PC-9 (cell line): ENCODE measurements at regions not wholly inside any gene's neighbourhood (a gene's known extent, or its start where the extent isn't known, plus 50 kb on each side); places are given as distances from the start of the nearest gene placed in this dataset.

Source experiments
- BruUV-seq: library from RNA; stranded (reverse); fragments of 400-500 nt; replicated peaks from 2 replicates; lab custom pipeline; 2021; lab: Mats Ljungman, UMichigan
- CTCF ChIA-PET: fragments of 300-600 bp; sonication (Branson Sonifier 250); formaldehyde crosslinking; loops from one replicate; lab custom pipeline; 2022; ENCODE audit warnings: antibody characterized with exemption; lab: Charles Lee
- POLR2A ChIA-PET: fragments of 300-600 bp; sonication (Branson Sonifier 250); formaldehyde crosslinking; loops from one replicate; lab custom pipeline; 2022; ENCODE audit warnings: antibody characterized with exemption; ENCODE audit not compliant: unreplicated experiment; lab: Charles Lee
- DNase-seq, 2 experiments: peaks; one replicate each; pipeline versions ENCODE4 v3.0.0 to v3.0.0-alpha.2; 2015 to 2022; ENCODE audit warnings: mixed read lengths in 1 of 2
- H2AFZ ChIP-seq: fragments of 200-600 bp; sonication (generic); 2 replicates; pipeline ENCODE4 v1.8.1; 2017; ENCODE audit warnings: antibody characterized with exemption
- H3F3A ChIP-seq: fragments of 200-600 bp; sonication (generic); 2 replicates; pipeline ENCODE4 v1.8.1; 2017; ENCODE audit warnings: antibody characterized with exemption, mild to moderate bottlenecking, low read depth; ENCODE audit not compliant: insufficient read depth
- H3K27ac ChIP-seq: fragments of 200-600 bp; sonication (generic); 2 replicates; pipeline ENCODE4 v1.6.1; 2016; ENCODE audit warnings: mixed run types
- H3K27me3 ChIP-seq: fragments of 200-600 bp; sonication (generic); 2 replicates; pipeline ENCODE4 v1.6.1; 2016; ENCODE audit warnings: low read depth, mixed run types; ENCODE audit not compliant: insufficient read depth
- H3K36me3 ChIP-seq: fragments of 200-600 bp; sonication (generic); 2 replicates; pipeline ENCODE4 v1.6.1; 2016; ENCODE audit warnings: low read depth, mixed run types
- H3K4me1 ChIP-seq: fragments of 200-600 bp; sonication (generic); replicated peaks from 2 replicates; pipeline ENCODE4 v1.6.1; 2016; ENCODE audit warnings: mixed run types; ENCODE audit not compliant: insufficient read depth
- H3K4me2 ChIP-seq: fragments of 200-600 bp; sonication (generic); 2 replicates; pipeline ENCODE4 v1.6.1; 2017; ENCODE audit warnings: mixed run types
- H3K4me3 ChIP-seq: fragments of 200-600 bp; sonication (generic); 2 replicates; pipeline ENCODE4 v1.6.1; 2016; ENCODE audit warnings: mixed run types
- H3K79me2 ChIP-seq: fragments of 200-600 bp; sonication (generic); 2 replicates; pipeline ENCODE4 v1.6.1; 2017; ENCODE audit warnings: low read depth, mixed run types
- H3K9me2 ChIP-seq: fragments of 200-600 bp; sonication (generic); 2 replicates; pipeline ENCODE4 v1.8.1; 2017; ENCODE audit warnings: mild to moderate bottlenecking; ENCODE audit not compliant: insufficient read depth
- H3K9me3 ChIP-seq: fragments of 200-600 bp; sonication (generic); 2 replicates; pipeline ENCODE4 v1.8.1; 2016; ENCODE audit warnings: low read depth; ENCODE audit not compliant: insufficient read depth
- H4K20me1 ChIP-seq: fragments of 200-600 bp; sonication (generic); 2 replicates; pipeline ENCODE4 v1.8.1; 2017; ENCODE audit not compliant: insufficient read depth
- EZH2 ChIP-seq: fragments of 200-600 bp; sonication (generic); IDR thresholded peaks from 2 replicates; pipeline ENCODE4 v1.8.0; 2017; ENCODE audit warnings: antibody characterized with exemption, low read depth
- intact Hi-C: fragments of 100-400 bp; cut with micrococcal nuclease; formaldehyde crosslinking; loops from one replicate; pipeline ENCODE4 v1.10.0; 2022; ENCODE audit not compliant: unreplicated experiment
- TF ChIP-seq, protein P1 (sequence below): fragments of 200-600 bp; sonication (generic); conservative IDR thresholded peaks from 2 replicates; pipeline ENCODE4 v1.6.1; 2017; ENCODE audit warnings: mixed run types, antibody characterized with exemption, mild to moderate bottlenecking, moderate library complexity

DNA sequence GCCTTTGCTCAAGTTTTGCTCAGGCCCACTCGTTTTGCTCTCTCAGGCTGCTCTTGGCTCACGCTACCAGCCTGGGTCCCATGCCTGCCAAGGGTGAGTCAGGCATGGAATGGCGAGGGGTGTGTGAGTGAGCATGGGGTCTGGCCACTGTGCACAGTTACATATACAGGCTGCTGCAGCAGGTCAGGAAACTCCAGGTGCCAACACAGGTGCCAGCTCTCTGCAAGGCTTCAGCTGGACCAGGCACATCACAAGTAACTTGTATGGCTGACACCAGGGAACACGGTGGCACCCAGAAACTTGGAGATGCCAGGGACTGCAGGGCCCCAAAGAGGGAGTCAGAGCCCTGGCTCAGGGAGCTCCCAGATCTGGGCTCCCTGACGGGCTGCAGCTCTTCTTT lies 146.8 kb downstream of the BTBD3 start:
- Histone ChIP-seq H3K36me3 (no peaks in the 10 kb centered on the region), H3K79me2 (no peaks in the 10 kb centered on the region), H3K27me3 (no peaks in the 10 kb centered on the region), H3K9me2 (no peaks in the 10 kb centered on the region), H2AFZ (no peak overlapping the region), H3K4me1 (no peaks in the 10 kb centered on the region), H3K4me2 (no peak overlapping the region), H3K9me3 (no peaks in the 10 kb centered on the region), H3K27ac (no peak overlapping the region), H4K20me1 (no peaks in the 10 kb centered on the region), H3F3A (no peaks in the 10 kb centered on the region), H3K4me3 (no peak overlapping the region)
- no TSS peak for BruUV-seq
- DNase-seq, result no peak
- intact Hi-C loops, result no loop called here
- CTCF ChIA-PET, result interaction anchor here (0.6 kb wide), 1 partner anchor 366 kb away, joined by 4 read pairs; no protein-coding TSS in a partner anchor
- POLR2A ChIA-PET, result no interaction called here
- TF ChIP-seq EZH2, result no peak
- TF ChIP-seq, protein P1, sequence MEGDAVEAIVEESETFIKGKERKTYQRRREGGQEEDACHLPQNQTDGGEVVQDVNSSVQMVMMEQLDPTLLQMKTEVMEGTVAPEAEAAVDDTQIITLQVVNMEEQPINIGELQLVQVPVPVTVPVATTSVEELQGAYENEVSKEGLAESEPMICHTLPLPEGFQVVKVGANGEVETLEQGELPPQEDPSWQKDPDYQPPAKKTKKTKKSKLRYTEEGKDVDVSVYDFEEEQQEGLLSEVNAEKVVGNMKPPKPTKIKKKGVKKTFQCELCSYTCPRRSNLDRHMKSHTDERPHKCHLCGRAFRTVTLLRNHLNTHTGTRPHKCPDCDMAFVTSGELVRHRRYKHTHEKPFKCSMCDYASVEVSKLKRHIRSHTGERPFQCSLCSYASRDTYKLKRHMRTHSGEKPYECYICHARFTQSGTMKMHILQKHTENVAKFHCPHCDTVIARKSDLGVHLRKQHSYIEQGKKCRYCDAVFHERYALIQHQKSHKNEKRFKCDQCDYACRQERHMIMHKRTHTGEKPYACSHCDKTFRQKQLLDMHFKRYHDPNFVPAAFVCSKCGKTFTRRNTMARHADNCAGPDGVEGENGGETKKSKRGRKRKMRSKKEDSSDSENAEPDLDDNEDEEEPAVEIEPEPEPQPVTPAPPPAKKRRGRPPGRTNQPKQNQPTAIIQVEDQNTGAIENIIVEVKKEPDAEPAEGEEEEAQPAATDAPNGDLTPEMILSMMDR, result no peak

DNA sequence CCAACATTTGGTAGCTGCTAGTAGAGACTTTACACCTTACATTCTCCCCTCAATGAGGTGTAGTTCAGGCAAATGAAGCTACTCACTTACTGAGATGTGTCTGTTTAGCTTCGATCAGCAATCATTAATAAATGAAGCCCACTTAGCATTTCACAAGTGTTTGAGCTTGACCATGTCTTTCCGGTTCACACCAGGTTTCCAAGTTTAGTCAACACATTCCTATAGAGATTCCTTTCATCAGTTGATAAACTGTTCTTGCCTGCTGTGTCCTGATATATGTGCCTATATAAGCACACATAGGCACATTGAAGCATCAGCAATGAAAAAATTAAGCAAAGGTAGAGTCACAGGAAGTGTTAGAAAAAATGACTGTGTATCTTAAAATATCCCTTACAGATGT lies 150.0 kb downstream of the BTBD3 start:
- no peaks in the 10 kb centered on the region for H3K4me1 ChIP-seq
- H3K36me3 ChIP-seq, result no peaks in the 10 kb centered on the region
- no peak overlapping the region for H2AFZ ChIP-seq
- ChIA-PET CTCF (no interaction called here), POLR2A (interaction anchor here (0.6 kb wide), 1 partner anchor 128 kb away, joined by 6 read pairs; no protein-coding TSS in a partner anchor)
- no peak overlapping the region for H3K4me3 ChIP-seq
- H3K9me3 ChIP-seq, result no peaks in the 10 kb centered on the region
- no peaks in the 10 kb centered on the region for H3K27me3 ChIP-seq
- TF ChIP-seq EZH2, result no peak
- TF ChIP-seq, protein P1, result no peak
- intact Hi-C loops, result no loop called here
- no peak overlapping the region for H3K4me2 ChIP-seq
- H3F3A ChIP-seq, result no peaks in the 10 kb centered on the region
- no peak overlapping the region for H3K27ac ChIP-seq
- H3K9me2 ChIP-seq, result no peaks in the 10 kb centered on the region
- H4K20me1 ChIP-seq, result no peaks in the 10 kb centered on the region
- no peaks in the 10 kb centered on the region for H3K79me2 ChIP-seq
- no TSS peak for BruUV-seq
- DNase-seq, result no peak

- H3K27me3 ChIP-seq, result no peaks in the 10 kb centered on the region
- H3K9me2 ChIP-seq, result no peaks in the 10 kb centered on the region
- no peak for TF ChIP-seq EZH2
- TF ChIP-seq, protein P1, result no peak
- intact Hi-C loops, result no loop called here
- no TSS peak for BruUV-seq
- no peaks in the 10 kb centered on the region for H3F3A ChIP-seq
- no peak overlapping the region for H3K4me3 ChIP-seq
- no peaks in the 10 kb centered on the region for H4K20me1 ChIP-seq
- no peaks in the 10 kb centered on the region for H3K79me2 ChIP-seq
- H3K9me3 ChIP-seq, result no peaks in the 10 kb centered on the region
- H2AFZ ChIP-seq, result no peak overlapping the region
- no peaks in the 10 kb centered on the region for H3K36me3 ChIP-seq
- H3K27ac ChIP-seq, result no peak overlapping the region
- H3K4me1 ChIP-seq, result no peaks in the 10 kb centered on the region
- no peak for DNase-seq
- ChIA-PET CTCF (no interaction called here), POLR2A (no interaction called here)
- no peak overlapping the region for H3K4me2 ChIP-seq
These were observed 150.4 kb downstream of the BTBD3 start for GRCh38 chr20:12068121-12068520.
